ENCODE measurements at regions not wholly inside any gene's neighbourhood (a gene's known extent, or its start where the extent isn't known, plus 50 kb on each side); places are given as distances from the start of the nearest gene placed in this dataset.

DNA sequence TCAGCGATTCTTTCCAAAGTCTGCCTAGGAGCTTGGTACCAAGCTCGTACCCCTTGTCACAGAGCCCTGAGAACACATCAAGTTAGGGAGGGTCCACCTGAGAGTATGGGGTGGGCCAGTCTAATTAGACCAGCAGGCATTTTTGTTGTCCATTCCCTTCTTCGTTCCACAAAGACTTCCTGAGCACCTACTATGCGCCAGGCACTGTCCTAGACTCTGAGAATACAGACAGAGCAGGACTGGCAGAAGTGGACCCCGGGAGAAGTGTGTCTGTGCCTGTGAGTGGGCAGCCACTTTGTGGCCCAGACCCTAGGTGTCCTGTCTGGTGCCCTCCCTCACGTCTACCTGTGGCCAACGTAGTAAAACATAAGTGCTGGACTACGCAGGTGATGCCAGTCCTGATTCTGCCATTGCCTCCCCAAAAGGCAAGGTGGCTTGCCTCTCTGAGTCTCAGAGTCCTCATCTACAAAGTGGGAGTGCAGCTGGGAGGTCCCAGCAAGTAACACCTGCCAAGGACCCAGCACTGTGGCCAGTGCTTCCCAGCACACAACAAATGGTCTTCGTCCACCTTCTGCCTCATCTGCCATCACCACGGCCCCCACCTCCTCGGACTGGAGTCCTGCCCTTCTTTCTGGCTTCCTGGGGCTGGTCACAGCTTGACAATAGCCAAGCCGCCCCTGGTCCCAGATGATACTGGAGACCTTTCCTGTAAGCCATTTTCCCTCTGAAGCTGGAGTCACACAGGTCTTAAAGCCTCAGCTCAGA lies 54.3 kb upstream of the DUSP5 start:
- Histone ChIP-seq H3K9me2 (replicated peaks; ENCODE audit: insufficient read depth) (no peaks in the 10 kb centered on the region), H3K36me3 (replicated peaks; ENCODE audit: insufficient read depth, low read depth) (no peaks in the 10 kb centered on the region), H2AFZ (no peak overlapping the region), H3K79me2 (no peaks in the 10 kb centered on the region), H3K4me3 (no peak overlapping the region), H3K4me1 (ENCODE audit: insufficient read depth) (no peaks in the 10 kb centered on the region), H3K9me3 (ENCODE audit: low read depth) (no peaks in the 10 kb centered on the region), H3K27me3 (no peaks in the 10 kb centered on the region), H3K4me2 (no peak overlapping the region), H4K20me1 (ENCODE audit: insufficient read depth, poor library complexity, severe bottlenecking) (no peaks in the 10 kb centered on the region), H3K27ac (no peak overlapping the region)
- no peak for DNase-seq (ENCODE audit: low spot score)
- no peak for TF ChIP-seq EZH2phosphoT487 (IDR thresholded peaks at IDR 0.05; ENCODE audit: low read depth, severe bottlenecking, unreplicated experiment)
- TF ChIP-seq EZH2 (IDR thresholded peaks at IDR 0.05; ENCODE audit: borderline replicate concordance) = no peak
- TF ChIP-seq, protein P1, sequence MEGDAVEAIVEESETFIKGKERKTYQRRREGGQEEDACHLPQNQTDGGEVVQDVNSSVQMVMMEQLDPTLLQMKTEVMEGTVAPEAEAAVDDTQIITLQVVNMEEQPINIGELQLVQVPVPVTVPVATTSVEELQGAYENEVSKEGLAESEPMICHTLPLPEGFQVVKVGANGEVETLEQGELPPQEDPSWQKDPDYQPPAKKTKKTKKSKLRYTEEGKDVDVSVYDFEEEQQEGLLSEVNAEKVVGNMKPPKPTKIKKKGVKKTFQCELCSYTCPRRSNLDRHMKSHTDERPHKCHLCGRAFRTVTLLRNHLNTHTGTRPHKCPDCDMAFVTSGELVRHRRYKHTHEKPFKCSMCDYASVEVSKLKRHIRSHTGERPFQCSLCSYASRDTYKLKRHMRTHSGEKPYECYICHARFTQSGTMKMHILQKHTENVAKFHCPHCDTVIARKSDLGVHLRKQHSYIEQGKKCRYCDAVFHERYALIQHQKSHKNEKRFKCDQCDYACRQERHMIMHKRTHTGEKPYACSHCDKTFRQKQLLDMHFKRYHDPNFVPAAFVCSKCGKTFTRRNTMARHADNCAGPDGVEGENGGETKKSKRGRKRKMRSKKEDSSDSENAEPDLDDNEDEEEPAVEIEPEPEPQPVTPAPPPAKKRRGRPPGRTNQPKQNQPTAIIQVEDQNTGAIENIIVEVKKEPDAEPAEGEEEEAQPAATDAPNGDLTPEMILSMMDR (IDR thresholded peaks at IDR 0.05; ENCODE audit: poor library complexity) = no peak
- WGBS (ENCODE audit: low lambda C conversion rate, missing lambda C conversion rate) = 91% methylated on average over 12 of the region's 12 CpGs

DNA sequence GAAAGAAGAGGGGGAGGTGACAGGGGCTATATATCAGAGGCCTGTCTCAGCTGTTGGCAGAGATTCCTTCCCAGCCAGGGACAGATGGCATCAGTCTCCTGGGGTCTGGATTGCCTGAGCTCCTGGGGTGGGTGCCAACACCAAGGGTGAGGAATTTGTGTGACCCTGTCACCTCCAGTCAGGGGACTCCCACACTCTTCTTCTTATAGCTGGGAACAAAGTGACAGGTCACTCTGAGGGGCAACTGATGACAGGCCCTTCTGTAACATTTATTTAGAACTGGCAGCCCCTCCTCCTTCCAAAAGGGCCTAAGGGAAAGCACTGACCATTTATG lies 53.7 kb upstream of the DUSP5 start:
- Histone ChIP-seq H3K4me1 (ENCODE audit: insufficient read depth) (no peaks in the 10 kb centered on the region), H3K4me3 (no peak overlapping the region), H3K9me2 (replicated peaks; ENCODE audit: insufficient read depth) (no peaks in the 10 kb centered on the region), H2AFZ (no peak overlapping the region), H3K9me3 (ENCODE audit: low read depth) (no peaks in the 10 kb centered on the region), H4K20me1 (ENCODE audit: insufficient read depth, poor library complexity, severe bottlenecking) (no peaks in the 10 kb centered on the region), H3K79me2 (no peaks in the 10 kb centered on the region), H3K36me3 (replicated peaks; ENCODE audit: insufficient read depth, low read depth) (no peaks in the 10 kb centered on the region), H3K27me3 (no peaks in the 10 kb centered on the region), H3K4me2 (no peak overlapping the region), H3K27ac (no peak overlapping the region)
- TF ChIP-seq, protein P1 (IDR thresholded peaks at IDR 0.05; ENCODE audit: poor library complexity) = no peak
- TF ChIP-seq EZH2 (IDR thresholded peaks at IDR 0.05; ENCODE audit: borderline replicate concordance) = no peak
- no peak for TF ChIP-seq EZH2phosphoT487 (IDR thresholded peaks at IDR 0.05; ENCODE audit: low read depth, severe bottlenecking, unreplicated experiment)
- DNase-seq (ENCODE audit: low spot score) = no peak

DNA sequence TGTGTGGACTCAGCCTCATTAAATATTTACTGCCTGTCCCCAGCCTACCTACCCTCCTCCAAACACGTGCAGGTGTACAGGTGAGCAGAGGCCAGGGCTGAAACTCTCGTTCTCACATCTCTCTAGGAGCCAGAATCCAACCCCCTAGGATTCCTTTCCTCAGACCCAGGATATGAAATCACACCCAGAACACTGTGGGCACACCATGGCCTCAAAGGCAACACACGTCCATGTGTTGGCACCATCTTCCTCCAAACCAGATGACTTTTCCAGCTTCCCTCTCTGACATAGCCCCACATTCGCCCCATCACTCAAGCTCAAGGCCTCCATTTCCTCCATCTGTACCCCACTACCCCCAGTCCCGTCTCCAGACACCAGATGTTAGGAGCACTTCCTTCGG lies 51.8 kb upstream of the DUSP5 start:
- DNase-seq (ENCODE audit: low spot score) = no peak
- Histone ChIP-seq H3K9me2 (replicated peaks; ENCODE audit: insufficient read depth) (no peaks in the 10 kb centered on the region), H4K20me1 (ENCODE audit: insufficient read depth, poor library complexity, severe bottlenecking) (no peaks in the 10 kb centered on the region), H3K79me2 (no peaks in the 10 kb centered on the region), H2AFZ (no peak overlapping the region), H3K27me3 (no peaks in the 10 kb centered on the region), H3K4me1 (ENCODE audit: insufficient read depth) (no peaks in the 10 kb centered on the region), H3K36me3 (replicated peaks; ENCODE audit: insufficient read depth, low read depth) (no peaks in the 10 kb centered on the region), H3K4me2 (no peak overlapping the region), H3K9me3 (ENCODE audit: low read depth) (no peaks in the 10 kb centered on the region), H3K4me3 (no peak overlapping the region), H3K27ac (no peak overlapping the region)
- WGBS (ENCODE audit: low lambda C conversion rate, missing lambda C conversion rate) = 85% methylated on average over 6 of the region's 6 CpGs
- TF ChIP-seq, protein P1 (IDR thresholded peaks at IDR 0.05; ENCODE audit: poor library complexity) = no peak
- TF ChIP-seq EZH2 (IDR thresholded peaks at IDR 0.05; ENCODE audit: borderline replicate concordance) (no peak), EZH2phosphoT487 (IDR thresholded peaks at IDR 0.05; ENCODE audit: low read depth, severe bottlenecking, unreplicated experiment) (no peak)
